AG20443 (cell line): ENCODE measurements at regions not wholly inside any gene's neighbourhood (a gene's known extent, or its start where the extent isn't known, plus 50 kb on each side); places are given as distances from the start of the nearest gene placed in this dataset.
"Not testable (repeated sequence)": the region's sequence is repeated elsewhere in the genome, so short reads cannot be mapped to it uniquely, and the experiment has no call there.

Source experiments
- DNase-seq: peaks from one replicate; pipeline ENCODE4 v3.0.0; 2012; ENCODE audit warnings: low spot score, mixed read lengths

DNA sequence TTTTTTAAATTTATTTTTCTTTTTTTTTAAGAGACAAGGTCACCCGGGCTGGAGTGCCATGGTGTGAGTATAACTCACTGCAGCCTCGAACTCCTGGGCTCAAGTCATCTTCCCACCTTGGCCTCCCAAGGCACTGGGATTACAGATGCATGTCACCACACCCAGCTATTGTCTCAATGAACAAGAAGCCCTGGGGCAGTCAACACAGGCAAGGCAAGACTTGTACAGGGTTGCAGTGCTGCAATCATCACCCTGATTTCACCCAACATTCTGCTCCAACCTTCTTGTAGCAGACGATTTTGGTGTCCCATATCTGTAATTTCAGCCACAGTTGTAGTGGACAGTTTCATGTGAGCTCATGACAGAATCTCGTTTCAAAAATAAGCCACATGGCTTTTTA is 205.8 kb upstream of the KIF2A start:
- DNase-seq = no peak

DNA sequence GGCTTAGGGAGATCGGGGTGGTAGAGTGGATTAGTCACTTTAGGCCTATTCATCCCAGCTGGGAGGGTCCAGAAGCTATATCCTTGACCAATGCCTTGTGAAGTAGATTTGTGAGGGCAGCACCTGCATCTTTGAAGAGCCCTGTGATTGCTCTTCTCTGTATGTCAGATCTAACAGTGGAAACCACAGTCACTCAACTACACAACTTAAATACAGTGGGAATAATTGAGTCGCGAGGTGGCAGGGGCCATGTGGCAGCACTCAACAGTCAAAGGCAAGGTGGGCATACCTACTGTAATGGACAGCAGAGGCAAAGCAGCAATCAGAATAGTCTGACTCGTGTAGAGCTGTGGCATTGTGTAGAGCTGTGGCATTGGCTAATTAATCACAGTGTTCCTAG is 202.1 kb upstream of the KIF2A start:
- DNase-seq = not testable (repeated sequence)

DNA sequence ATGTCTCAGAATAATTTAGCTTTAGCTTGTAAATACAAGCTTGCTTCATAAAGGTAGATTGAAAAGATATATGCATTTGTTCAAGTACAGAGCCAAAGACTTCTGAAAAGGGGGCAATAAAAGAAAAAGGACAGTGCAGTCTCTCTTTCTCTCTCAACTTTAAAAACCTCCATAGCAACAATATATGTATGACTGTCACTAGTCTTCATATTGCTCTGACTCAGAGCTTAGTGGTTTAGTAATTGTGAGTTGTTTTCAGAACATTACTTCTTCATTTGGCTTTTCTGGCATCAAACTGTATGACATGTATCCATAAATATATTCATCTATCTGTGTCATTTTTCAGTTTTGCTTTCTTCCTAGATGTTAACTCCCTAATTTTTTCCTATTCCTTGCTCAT is 194.6 kb upstream of the KIF2A start:
- DNase-seq = no peak

DNA sequence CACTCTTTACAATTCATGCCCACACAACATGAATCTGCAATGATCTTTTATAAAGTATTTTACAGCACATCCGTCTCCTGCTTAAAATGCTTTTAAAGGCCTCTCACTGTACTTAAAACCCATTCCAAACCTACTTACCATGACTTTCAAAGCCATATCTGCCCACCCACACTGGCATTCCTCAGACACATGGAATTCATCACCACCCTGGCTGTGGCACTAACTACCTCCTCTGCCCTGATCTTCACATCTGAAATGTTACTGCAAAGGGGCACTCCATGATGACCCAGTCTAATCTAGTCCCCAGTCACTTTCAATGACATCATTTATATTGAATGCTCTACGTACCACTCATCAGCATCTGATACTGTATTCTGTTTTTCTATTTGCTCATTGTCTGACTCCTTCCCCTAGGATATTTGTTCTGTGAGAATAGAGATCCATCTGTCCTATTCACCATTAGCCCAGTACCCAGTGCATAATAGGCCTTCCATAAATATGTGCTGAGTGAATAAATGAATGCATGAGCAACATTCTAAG is 193.2 kb upstream of the KIF2A start:
- DNase-seq = no peak

DNA sequence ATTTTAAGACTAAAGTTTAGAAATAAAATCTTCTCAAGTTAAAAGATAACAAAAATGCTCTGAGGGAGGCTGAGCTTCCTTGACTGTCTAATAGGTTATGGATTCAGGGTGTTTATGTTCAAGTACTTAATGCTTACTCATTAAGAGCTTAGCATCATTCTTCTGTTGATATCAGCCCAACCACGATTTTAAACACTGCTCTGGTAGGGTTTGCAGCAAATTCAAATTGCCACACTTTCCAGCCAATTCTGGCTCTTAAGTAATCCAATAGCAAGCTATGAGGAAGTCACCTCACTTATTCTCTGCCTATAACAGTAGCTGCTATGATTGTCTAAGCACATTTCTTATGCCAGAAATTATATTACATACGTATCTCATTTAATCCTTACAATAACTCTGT is 191.0 kb upstream of the KIF2A start:
- no peak for DNase-seq

DNA sequence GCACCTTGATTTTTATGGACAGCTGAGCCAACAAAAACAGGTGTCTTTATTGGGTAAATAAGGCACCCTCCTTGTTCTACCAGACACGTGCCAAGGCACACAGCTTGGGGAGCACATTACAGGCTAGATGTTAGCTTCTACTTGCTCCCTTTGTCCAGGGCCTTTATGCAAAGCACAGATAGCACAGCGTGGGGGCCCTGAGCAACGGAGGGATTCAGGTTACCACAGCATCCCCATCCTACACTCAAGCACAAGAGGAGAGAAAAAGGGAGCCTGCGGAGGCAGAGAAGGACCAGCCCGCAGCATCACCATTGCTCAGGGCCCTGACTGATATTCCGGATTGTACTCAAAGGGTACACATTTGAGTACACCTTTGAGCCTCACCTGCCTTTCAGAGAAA is 181.7 kb upstream of the KIF2A start:
- no peak for DNase-seq

DNA sequence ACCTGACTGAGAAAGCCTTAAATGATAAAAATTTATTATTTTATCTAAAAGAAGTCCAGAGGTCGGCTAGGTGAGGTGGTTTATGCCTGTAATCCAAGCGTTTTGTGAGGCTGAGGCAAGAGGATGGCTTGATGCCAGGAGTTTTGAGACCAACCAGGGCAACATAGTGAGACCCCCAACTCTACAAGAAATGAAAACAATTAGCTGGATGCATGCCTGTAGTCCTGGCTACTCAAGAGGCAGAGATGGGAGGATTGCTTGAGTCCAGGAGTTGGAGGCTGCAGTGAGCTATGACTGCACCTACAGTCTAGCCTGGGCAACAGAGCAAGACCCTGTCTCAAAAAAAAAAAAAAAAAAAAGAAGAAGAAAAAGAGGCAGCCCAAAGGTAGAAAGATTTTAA is 179.9 kb upstream of the KIF2A start:
- DNase-seq = no peak

DNA sequence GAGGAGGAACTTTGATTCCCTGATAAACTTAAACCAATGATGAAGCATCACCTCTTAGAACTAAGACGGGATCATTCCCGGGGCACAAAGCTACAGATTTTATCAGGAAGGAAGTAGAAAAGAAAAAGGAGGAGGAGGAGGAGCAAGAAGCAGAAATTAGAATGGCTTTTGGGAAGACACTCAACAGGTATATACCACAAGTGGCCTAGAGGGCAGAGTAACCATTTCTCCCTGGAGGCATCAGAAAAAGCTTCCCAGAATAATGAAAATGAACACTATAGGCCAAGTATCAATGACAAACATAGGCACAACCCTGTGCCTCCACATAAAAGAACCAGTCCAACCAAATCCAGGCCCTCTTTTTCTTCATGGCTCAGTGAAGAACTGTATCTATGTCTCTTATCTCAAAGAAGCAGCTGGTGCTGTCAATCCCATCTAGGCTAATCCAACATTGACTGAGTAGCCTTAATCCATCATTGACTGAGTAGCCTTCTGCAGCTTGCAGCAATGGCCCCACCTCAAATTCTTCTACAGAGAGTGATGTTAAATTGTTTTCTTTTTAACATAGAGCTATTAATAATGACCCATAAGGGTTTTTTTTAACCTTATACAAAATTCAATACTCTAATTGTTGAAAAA is 178.8 kb upstream of the KIF2A start:
- no peak for DNase-seq

DNA sequence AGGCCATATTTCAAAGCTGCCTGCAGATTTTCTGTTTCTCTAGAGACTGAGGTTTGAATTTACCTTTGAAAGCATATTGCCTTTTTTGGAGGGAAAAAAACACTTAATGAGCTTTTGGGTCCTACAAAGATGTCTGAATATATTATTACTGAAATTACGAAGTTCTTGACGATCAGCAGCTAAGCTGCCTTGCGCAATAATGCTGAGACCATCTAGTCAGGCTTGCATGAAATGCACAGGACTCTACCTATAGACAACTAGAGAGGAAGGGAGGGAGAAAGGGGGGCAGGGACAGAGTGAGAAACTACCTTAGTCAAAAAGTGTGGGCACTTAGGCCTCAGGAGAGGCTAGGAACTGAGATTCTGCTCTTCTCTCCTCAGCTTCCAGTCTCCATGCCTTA is 175.9 kb upstream of the KIF2A start:
- DNase-seq = no peak

DNA sequence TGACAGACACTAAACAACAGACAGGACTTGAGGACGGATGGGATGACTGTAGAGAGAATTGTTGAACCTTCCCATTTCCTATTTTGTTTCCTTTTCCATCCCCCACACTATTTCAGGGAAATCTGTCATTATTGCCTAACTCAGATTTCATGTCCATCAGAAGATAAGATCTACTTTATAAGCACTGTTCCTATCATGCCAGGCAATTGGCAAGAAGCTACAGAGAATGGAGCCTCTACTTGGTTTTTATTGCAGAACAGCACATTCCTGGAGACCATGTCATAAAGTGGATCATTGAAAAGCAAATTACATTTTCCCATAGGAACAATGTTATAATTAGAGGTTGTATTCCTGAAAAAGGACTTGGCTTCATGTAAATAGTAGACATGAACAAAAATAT is 173.7 kb upstream of the KIF2A start:
- no peak for DNase-seq

DNA sequence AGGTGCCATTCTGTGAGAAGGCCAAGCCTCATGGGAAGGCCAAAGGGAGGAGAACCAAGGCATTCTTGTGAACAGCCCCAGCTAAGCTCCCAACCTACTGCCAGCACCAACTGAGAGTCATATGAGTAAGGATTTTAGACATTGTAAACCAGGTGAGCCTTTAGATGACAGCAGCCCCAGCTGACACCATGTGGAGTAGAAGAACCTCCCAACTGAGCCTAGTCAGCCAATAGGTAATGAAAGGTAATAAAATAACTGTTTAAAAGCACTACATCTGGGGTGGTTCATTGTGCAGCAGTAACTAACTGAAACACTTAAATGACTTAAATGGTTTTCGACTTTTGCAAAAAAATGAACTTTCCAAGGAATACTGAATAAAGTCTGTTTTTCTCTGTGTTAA is 172.6 kb upstream of the KIF2A start:
- DNase-seq = no peak

DNA sequence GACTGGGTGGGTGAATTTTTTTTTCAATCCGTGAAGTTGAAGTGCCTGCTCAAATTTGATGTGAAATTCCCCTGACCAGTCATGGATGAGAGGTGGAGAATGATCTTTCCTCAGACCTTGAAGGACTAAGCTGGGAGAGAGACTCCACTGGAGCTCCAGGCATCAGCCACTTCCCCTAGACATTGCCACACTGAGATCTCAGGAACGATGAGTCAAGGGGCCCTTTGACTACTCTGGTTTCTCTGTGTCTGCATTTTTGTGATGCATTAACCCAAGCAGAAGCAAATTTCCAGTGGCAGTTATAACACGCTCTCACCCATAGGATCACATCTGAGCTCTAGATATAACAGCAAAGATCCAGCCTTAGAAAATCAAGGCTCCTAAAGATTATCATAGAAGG is 171.2 kb upstream of the KIF2A start:
- no peak for DNase-seq

DNA sequence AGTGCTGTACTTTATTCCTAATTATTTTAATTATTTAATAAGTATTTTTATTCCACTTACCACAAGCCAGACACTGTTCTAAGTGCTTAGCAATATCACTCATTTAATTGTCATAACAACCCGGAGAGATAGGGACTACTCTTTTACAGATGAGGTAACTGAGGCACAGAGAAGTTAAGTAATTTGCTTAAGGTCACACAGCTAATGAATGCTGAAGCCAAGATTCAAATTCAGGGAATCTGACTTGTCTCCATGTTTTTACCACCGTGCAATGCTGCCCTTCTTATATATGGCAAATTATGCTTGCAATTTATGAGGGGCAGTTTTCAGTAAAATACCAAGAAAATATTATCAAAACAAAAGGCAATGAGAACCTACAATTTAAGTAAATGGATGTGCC is 168.4 kb upstream of the KIF2A start:
- DNase-seq = no peak

DNA sequence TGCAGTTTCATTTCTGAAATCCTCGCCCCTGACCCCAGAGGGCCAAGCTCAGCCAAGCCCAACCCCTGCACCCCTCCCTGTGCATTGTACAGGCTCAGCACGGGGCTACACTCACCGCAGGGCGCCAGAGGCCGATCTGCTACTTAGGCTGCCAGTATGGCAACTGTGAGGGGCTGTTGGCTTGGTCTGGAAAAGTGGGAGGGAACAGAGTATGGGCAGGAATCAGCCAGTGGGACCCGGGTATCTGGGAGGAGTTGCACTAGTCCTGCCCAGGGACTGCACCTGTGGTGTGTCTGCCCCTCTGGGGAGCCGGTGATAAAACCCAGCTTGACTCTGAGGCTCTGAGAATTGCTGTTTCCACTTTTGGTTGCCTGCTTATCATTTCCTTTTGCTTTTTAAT is 167.4 kb upstream of the KIF2A start:
- DNase-seq = no peak

DNA sequence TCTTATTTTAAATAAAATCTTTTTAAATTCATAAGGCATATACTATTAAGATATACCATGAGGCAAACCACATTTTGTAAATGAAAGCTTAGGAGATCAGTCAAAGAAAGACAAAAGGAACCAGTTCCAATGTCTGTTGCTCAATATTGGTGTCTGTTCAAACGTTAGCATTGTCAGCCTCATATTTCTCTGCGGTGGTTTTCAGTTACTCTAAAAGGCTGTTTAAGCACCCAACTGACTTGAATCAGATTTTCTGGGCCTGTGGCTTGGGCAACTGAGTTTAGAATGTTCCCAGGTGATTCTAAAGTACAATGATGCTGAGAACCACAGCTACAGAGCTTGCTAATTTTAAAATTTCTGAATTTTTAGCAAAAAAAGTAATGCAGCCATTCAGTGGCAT is 166.3 kb upstream of the KIF2A start:
- no peak for DNase-seq

DNA sequence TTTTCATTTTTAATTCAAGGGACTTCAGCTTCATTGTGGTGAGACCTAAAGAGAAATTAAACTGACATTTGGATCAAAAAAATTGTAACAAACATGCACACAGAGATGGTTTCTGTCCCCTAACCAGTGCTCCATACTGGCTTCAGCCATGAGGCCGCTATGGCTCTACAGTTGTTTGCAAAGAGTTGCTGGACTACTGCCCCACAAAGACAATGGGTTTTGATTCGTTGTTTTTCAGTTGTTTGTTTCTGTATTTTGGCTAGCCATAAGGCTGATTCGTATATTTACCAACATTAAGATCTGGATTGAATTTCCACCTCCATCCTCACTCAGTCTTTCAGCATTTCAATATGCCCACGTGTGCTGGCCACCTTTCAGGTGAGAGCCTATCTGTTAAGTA is 163.7 kb upstream of the KIF2A start:
- DNase-seq = no peak

DNA sequence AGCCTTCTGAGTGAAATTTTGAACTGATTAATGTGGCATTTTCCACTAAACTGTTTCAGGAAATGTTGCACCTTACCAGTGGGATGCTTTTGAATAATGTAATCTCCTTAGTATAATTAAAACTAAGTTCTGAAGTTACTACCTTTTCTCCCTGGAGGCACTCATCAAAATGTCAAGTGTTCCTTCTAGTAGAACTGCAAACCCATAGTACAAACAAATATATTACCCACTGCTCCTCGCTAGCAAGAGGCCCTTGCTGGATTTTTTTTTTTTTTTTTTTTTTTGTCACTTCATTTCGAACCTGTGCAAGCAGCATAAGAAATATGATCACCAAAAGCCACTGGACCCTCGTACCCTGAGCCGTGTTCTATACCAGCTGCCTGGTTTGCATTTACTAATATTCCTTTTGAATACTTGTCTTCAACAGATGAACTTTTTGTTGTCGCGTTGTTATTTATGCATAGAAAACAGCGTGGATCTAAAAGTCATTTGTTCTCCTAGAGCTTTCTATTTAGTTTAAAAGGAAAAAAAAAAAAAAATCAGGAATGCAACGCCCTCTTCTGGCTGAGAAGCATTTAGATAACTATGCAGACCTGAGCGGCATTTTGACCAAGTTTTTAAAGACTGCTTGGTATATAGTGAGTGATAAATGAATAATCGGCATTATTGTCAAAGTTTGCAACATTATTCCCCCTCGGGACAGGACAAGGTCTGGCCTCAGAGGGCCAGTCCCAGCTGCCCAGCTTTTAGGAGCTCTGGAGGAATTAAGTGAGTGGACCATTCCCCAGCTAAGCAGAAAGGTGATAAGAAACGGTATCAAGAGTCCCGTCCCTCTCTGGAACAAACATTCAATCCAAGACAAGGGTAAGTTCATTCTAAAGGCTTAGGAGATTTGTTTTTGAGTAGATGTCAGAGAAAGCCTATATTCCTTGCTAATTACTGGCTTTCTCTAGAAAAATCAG is 162.5 kb upstream of the KIF2A start:
- peak; percentile 24 for DNase-seq

DNA sequence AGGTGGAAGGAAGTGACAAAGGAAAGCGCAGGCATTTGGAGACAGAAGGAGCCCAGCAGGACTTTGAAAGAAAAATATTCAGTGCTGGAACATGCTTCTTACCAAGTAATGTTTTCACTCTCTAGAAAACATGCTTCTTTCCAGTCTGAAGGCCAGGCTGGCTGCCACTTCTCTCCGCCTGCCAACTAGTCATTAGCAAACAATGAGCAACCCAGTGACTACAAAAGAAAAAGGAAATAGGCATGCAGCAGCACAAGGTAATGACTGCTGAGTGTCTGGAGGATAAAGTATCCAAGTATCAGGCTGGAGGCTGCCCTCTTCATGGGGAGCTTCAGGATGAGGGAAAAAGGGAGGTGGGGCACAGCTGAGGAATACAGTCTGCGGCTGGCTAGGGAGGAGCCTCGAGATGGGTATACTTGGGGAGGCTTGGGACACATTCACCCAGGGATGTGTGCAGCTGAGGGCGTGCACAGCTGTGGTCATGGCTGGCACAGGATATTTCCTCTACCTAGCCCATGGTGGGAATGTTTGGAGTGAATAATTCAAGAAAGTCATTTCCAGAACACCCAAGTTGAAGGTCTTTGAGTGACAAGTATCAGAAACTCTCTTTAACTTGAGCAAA is 161.5 kb upstream of the KIF2A start:
- peak; percentile 19 for DNase-seq

DNA sequence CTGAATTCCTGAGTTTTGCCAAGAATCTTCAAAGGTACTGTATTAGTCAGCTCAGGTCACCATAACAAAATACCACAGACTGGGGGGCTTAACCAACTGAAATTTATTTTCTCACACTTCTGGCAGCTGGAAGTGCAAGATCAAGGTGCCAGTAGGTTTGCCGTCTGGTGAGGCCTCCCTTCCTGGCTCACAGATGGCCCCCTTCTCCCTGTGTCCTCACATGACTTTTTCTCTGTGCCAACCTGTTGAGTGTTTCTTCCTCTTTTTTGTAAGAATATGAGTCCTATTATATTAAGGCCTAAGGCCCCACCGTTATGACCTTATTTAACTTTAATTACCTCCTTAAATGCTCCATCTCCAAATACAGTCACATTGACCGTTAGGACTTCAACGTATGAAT is 156.1 kb upstream of the KIF2A start:
- no peak for DNase-seq

DNA sequence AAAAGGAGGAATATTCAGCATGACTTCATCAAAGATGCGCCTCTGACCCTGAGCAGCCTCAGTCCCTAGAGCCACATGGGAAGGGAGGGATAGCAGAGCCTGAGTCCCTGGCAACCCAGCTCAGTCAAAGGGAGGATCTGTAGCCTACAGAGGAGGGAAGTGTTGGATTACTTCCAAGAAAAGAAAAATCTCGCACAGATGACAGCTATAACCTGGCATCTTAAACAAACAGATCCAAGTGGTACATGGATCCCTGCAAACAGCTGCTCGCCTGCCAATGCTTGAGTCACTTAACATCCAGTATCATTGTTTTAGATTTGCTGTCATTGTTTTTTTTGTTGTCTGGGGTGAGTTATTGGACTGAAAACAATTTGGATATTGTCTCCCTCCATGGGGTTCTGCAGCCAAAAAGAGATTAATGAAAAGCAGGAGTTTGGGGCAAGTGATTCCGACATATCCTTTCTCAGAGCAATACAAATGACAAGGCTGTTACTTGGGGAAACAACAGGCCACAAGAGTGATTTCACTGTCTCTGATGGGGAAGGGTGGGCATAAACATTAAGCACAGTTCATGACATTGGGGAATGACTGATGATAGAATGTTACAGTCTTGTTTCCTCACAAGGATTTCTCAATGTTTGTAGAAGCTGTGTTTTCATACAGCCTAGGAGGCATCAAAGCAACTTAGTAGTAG is 153.5 kb upstream of the KIF2A start:
- DNase-seq = no peak

DNA sequence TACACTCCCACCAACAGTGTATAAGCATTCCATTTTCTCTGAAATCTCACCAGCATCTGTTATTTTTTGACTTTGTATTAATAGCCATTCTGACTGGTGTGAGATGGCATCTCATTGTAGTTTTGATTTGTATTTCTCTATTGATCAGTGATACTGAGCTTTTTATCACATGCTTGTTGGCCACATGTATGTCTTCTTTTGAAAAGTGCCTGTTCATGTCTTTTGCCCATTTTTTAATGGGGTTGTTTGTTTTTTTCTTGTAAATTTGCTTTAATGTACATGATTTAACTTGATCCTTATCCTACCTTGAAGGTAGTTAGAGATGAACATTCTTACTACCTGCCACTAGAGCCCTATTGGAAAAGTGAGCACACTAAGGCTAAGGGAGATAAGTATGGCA is 151.2 kb upstream of the KIF2A start:
- no peak for DNase-seq

DNA sequence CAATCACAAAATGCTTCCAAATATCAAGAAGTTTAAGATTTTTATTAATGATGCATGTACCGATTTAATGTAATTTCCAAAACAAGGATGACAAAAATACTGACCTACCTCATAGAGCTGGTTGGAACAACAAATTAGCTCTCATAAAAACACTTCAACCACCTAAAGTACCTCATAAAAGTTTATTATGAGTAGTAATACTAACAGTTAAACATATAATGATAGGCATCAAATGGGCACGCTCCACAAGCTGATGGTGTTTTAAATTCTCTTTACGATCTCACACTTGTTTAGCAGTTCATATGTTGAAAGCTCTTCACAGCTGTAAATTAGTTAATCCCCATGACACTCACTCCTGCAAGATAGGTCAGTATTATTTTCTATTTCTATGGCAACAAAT is 150.0 kb upstream of the KIF2A start:
- DNase-seq = no peak
